ENCODE measurements at regions not wholly inside any gene's neighbourhood (a gene's known extent, or its start where the extent isn't known, plus 50 kb on each side); places are given as distances from the start of the nearest gene placed in this dataset.
"Not testable (repeated sequence)": the region's sequence is repeated elsewhere in the genome, so short reads cannot be mapped to it uniquely, and the experiment has no call there.

DNA sequence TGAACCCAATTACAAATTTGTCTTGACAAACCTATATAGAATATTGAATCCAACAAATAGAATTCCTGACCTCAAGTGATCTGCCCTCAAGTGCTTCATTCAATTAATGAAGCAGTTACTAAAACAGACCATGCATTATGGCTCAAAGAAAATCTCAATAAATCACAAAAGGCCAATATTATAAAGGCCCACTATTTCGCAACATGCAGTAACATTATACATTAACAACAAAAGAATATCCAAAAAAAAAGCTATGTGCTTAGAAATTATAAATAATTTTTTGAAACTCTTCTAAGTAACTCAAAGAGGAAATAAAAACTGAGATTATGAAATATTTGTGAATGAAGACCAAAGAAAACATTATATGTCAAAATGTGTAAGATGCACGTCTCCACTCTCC, 177.7 kb downstream of the ZNF674 start:
- no peak for DNase-seq (ENCODE audit: low read depth in 2 of 3, low spot score in 2 of 3)

DNA sequence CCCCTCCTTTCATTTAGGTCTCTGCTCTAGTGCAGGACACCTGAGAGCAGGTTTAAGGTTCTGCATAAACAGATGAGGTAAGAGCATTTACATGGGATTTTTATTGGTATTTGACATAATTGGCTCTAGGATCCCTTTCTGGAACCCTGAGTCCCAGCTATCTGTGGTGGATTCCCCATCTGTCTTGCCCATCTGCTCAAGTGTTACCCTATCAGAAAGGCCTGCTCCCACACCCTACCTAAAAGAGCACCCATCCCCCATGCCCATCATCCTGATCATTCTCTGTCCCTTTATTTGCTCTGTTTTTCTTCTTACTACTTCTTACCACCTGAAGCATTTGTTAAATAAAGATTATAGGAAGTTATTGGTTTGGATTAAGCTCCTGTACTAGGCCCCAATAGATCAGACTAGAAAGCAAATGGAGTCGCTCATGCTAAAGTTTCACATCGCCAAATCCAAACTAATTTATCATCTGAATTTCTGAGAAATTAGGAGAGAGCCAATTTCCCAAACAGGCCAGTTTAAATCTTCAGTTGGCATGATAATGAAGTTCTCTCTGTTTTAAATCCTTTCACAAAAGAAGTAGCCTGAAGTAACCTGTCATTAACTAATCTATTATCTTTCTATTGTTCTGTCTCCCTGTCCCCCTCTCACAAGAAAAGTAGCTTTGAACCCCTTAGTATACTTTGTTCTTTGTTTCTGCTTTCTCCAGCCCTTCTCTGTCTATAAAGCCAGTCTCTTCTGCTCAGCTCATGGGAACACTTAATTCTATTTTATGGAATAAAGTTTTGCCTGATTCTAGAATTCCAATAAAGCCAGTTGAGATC, 178.6 kb downstream of the ZNF674 start:
- no peak for DNase-seq (ENCODE audit: low read depth in 2 of 3, low spot score in 2 of 3)

DNA sequence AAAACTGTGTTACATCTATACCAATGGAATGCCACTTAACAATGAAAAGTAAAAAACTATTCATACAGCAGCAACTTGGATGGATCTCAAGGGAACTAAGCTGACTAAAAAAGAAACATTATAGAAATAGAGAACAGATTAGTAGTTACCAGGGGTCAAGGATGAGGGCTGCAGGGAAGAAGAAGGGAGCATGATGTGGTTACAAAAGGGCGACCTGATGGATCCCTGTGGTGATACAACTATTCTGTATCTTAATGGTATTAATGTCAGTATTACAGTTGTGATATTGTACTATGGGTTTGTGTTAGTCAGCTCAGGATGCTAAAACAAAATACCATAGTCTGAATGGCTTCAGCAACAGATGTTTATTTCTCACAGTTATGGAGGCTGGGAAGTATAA, 190.7 kb downstream of the ZNF674 start:
- no peak for DNase-seq (ENCODE audit: low read depth in 2 of 3, low spot score in 2 of 3)

DNA sequence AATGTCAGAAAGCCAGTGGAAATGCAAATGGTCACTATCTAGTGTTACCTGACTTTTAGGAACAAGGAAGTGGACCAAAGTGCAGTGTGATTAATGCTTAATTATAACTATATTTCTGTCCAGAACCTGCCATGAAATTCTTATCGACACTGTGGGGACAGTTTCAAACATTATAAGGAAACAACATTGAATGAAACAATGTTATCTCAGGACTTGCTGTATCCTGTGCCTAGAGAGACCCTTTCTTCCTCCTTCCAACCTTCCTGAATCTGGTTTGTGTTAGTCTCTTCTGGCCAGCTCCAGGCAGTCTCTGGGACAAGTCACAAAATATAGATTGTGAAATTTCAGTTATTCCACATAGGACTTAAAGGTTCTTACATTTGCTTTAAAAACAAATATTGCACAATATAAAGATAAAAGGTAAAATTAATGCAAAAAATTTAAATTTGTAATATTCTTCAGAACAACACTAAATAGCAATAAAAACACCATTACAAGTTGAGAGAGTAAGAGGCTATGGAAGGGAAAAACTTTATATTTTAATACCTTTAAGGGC, 203.4 kb downstream of the ZNF674 start:
- DNase-seq (ENCODE audit: low read depth in 2 of 3, low spot score in 2 of 3): no peak

DNA sequence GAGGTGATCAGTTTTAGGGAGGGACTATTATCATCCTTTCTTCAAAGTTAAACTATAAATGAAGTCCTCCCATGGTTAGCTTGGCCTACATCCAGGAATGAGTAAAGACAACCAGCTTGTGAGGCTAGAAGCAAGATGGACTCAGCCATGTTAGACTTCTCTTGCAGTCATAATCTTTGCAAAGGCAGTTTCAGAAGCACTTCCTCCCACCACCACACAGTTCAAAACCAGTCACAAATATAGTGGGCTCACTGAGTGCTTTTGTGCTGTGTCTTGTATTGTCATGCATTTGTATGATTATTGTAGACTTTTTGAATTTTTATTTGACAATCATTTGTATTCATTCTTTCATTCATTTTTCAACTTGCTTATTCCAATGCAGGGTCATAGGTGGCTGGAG, 204.5 kb downstream of the ZNF674 start:
- DNase-seq (ENCODE audit: low read depth in 2 of 3, low spot score in 2 of 3): no peak

DNA sequence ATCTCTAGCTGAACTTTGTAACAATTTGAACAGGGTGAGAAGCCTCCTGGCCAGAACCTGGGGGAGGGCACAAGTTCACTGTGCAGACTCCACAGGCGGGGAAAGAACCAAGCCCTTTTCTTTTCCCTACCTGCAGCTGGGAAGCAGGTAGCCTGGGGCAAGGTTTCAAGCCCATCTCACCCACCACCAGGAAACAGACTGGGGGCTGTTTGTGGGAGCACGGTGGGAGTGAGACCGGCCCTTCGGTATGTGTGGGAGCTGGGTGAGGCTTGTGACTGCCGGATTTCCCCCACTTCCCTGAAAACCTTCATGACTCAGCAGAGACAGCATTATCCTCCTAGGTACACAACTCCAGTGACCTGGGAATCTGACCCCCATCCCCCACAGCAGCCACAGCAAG, 211.7 kb downstream of the ZNF674 start:
- no peak for DNase-seq (ENCODE audit: low read depth in 2 of 3, low spot score in 2 of 3)

DNA sequence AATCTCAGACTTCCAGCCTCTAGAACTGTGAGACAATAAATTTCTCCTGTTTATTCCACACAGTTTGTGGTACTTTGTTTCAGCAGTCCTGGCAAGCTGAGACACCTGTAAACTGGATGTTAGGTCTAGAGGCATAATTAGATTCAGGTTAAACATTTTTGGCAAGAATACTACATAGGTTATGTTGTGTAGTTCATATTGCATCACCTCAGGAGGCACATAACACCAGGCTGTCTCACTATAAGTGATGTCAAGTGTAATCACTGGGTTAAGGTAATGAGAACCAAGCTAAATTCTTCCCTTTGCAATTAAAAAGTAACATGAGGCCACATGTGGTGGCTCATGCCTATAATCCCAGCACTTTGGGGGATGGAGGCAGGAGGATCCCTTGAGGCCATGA, 214.2 kb downstream of the ZNF674 start:
- DNase-seq (ENCODE audit: low read depth in 2 of 3, low spot score in 2 of 3): no peak

DNA sequence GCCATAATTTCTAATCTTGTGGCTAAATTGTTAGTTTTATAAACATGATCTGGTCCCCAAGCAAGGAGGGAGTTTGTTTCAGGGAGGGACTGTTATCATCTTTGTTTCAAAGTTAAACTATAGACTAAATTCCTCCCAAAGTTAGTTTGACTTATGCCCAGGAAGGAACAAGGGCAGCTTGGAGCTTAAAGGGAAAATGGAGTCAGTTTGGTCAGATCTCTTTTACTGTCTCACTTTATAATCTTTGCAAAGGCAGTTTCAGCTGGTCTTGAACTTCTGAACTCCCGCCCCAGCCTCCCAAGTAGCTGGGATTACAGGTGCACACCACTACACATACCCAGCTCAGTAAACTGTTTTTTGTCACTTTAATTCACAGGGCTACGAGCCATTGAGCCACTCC, 214.7 kb downstream of the ZNF674 start:
- no peak for DNase-seq (ENCODE audit: low read depth in 2 of 3, low spot score in 2 of 3)

DNA sequence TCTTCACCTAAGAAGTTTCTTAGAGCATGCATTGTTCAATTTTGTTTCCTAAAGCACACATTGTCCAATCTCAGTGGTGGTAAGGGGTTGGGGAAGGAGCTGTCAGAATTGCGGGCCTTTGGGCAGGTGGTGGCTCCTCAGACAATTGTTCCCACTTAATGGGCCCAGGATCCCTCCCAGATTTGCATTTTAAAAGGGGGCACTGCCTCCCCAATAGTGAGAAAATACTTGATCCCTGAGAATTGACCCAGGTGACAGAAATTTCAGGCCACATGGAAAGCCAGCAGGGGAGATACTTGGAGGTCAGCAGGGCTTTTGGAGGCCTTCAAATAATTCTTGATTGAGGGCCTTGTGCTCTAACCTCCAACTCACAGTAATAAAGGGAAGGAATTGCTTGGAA, 217.1 kb downstream of the ZNF674 start:
- no peak for DNase-seq (ENCODE audit: low read depth in 2 of 3, low spot score in 2 of 3)

DNA sequence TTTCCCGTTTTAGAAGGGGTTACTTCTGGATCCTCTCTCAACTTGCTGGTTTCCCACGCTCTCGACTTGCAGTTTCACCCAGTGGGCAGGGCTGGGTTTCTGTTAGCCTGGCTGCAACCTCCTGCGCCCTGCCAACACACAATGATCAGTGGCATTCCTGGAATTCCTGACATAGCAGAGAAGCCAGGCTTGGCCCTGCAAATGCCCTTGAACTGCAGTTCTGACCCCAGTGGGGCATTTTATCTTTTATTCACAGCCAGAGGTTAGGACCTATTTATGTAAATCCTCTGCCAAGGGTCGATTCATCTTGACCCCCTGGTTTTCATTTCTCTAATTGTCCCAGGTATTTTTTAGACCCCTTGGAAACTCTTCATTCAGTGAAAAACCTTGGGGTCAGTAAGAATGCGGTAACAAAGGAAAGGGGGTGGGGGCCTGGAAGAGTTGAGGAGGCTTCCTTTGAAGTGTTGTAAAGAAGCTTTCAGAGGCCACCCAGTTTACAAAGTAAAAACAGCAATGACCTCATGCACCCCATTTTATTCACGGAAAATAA, 217.6 kb downstream of the ZNF674 start:
- no peak for DNase-seq (ENCODE audit: low read depth in 2 of 3, low spot score in 2 of 3)

DNA sequence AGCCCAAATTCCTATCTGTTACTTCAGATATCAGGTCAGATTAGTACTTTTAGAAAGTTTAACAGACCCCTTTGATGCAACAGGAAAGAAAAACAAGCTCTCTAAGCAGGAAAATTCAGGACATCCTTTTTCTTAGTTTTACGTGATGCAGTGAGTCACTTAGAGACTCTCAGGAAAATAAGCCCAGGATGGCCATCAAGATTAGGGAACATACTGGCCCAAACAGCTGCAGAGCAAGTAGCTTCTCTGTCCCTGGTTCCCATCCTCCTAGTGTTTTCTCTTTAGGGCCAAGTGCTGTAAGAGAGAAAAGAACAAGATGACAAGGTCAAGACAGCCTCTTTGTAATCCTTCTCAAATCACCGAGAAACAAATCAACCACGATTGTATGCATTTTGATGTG, 219.1 kb downstream of the ZNF674 start:
- no peak for DNase-seq (ENCODE audit: low read depth in 2 of 3, low spot score in 2 of 3)

DNA sequence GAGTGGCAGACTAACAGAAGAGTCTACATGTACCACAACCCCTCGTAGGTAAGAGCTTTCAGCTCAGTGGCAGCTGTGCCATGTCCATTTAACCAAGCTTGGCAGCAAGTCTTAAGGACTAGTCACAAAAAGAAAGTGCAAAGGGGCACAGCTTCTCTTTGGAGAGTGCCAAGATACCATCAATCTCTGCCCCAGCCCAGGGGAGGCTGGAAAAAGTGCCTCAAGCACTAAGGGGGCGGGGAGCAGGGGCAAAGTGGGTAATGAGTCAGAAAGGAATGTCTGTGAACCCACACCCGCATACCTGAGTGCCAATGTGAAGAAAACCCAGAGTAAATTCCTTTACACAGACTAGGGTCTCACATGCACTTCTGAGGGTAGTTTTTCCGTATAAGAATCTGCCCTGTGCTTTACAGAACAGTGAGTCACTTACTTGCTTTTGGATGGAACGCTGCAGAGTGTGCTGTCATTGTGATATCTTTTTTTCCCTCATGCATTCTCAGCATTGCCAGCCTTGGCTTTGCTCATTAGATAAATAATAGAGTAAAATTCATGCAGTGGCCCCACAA, 219.8 kb downstream of the ZNF674 start:
- DNase-seq (ENCODE audit: low read depth in 2 of 3, low spot score in 2 of 3): peak in 2 of 3 experiments; percentile 7 to 23

DNA sequence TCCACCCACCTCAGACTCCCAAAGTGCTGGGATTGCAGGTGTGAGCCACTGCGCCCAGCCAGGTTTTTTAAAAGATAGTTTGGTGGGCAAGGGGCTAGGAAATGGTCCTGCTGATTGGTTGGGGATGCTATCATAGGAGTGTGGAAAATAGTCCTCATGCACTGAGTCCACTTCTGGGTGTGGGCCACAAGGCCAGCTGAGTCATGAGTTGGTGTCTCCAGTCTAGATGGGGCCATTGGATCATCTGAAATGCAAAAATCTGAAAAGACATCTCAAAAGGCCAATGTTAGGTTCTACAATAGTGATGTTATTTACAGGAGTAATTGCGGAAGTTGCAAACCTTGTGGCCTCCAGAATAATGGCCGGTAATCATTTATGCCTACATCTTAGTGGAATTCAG, 221.1 kb downstream of the ZNF674 start:
- no peak for DNase-seq (ENCODE audit: low read depth in 2 of 3, low spot score in 2 of 3)

DNA sequence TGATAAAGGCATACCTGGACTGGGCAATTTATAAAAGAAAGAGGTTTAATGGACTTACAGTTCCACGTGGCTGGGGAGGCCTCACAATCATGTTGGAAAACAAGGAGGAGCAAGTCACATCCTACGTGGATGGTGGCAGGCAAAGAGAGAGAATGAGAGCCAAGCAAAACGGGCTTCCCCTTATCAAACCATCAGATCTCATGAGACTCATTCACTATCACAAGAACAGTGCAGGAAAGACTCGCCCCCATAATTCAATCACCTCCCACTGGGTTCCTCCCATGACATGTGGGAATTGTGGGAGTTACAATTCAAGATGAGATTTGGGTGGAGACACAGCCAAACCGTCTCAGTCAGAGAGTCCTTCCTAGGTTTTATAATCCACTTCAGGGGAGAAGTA, 222.3 kb downstream of the ZNF674 start:
- DNase-seq (ENCODE audit: low read depth in 2 of 3, low spot score in 2 of 3): not testable (repeated sequence)

DNA sequence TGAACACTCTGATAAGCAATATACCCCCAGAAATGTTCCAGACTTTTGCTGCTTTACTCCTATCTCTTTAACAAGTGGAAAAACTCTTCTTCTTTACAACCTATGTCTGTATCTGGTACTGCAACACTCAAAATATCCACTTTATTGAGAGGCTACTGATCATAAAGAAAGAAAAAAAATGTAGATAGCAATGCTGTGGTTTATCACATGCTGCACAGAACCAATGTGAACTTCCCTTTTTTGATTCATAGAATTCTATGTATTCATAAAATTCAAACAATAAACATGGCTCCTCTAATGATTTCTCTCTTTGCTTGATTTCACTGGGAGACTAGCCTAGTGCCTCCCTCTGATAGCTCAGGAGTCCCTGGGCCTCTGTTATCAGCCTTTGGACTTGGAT, 223.5 kb downstream of the ZNF674 start:
- no peak for DNase-seq (ENCODE audit: low read depth in 2 of 3, low spot score in 2 of 3)

DNA sequence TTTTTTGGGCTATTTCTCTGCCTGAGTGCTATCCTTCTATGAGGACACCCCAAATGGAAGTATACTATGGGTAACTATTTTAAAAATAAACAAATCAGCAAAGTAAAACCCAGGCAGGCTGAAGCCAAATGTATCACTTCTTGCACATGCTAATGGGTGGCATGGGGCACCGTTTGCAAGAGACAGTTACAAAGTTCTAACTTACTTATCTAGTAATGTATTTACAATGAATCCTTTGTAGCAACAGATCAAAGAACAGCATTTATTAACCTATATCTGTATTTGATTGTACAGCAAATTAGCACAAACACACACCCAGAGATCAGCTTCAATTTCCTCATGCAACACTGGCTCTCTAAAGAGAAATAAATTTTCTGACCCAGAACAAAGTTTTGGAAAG, 225.5 kb downstream of the ZNF674 start:
- DNase-seq (ENCODE audit: low read depth in 2 of 3, low spot score in 2 of 3): no peak

DNA sequence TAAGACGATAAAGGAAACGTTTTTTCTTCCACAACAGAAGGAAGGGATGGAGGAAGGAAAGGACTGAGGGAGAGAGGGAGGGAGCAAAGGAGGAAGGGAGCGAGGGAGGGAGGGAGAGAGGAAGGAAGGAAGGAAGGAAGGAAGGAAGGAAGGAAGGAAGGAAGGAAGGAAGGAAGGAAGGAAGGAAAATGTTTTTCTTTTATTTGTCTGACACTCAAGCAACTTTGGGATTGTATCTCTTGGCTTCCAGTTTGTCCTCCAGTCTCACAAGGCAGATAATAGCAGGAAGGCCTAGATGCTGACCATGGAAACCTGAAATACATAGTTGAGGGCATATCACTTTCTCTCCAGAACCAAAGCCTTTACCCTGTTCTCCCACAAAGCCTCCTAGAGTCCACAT, 226.7 kb downstream of the ZNF674 start:
- no peak for DNase-seq (ENCODE audit: low read depth in 2 of 3, low spot score in 2 of 3)

DNA sequence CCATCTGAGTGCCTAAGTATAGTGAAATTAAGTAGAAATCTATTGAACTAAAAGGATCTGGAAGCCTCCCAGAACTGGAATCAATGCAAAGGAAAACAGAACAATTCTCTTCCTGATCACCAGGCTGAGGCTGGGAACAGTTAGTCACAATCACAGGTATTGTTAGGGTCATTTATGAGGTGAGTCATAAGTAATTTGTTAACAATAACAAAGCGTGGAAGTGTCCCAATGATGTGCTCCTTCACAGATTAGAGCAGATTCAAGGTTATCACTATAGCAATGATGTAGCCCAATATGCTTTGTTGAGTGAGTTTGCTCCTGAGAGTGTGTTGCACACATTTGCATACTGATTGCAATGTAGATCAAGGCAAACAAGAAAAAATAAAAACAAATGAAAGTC, 228.1 kb downstream of the ZNF674 start:
- no peak for DNase-seq (ENCODE audit: low read depth in 2 of 3, low spot score in 2 of 3)

DNA sequence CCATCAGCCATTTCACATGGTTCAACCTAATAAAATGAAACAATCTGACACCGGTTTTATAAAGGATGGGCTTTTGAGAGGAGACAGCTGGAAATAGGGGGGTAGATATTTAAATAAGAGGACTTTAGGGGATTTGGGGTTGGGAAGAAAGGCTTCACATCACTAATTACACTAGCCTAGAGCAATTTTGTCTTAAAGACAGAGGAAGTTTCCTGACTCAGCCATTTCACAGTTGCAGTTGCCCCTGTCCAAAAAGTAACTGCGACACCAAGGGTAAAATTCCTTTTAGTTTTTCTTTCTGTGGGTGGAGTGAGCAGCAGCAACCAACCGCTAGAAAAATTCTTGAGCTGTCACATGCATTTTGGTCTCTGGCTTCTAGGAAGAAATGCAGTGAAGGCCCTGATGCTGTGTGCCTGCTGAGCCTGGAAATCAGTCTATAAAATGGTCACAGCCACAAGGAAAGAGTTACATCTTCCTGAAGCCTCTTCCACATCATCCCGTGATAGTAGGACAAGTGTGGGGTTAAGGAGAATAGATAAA, 233.6 kb downstream of the ZNF674 start:
- no peak for DNase-seq (ENCODE audit: low read depth in 2 of 3, low spot score in 2 of 3)

DNA sequence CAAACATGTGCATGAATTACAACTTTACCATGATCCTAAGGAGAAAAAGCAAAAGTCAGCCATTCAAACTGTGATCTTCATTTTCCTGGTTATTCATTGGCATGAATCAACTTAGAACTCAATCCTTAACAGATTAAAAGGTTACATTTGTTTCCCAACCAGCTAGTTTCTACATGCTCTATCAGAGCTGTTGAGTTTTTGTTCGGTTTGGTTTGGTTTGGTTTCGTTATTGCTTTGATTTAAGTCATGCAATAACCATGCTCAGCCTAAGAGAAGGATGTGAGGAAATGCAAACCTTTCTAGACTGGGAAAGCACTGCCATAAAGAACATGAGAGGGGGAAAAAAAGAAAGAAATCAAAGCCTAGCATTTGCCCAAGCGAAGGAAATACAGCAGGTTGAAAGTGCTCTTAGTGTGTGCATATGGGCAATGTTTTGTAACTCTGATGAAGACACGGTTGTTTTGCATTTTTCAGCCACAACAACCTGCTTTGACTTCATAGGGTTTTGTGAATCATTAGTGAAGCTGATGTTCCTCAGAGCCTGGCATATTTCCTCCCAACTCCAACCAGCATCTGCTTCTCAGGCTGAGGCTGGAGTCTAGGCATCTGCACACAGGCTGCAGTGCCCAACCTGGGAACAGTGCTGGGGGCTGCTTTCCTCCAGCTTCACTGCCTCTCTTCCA, 234.3 kb downstream of the ZNF674 start:
- no peak for DNase-seq (ENCODE audit: low read depth in 2 of 3, low spot score in 2 of 3)

DNA sequence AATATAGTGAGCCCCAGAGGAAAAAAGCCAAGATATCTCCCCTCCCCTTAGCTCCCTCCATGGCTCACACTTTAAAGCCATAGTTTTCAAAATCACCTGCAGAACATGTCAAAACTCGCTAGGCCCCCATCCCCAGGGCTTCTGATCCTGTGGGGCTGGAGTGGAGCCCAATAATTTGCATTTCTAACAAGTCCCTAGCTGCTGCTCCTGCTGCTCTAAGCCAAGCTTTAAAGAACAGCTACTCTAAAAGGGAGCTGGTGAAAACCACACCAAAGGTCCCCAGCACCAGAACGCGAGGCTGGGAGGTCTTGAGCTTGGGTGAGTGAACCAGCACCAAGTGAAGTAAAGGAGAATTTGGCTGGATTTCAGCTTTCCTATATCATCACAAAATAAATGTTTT, 237.1 kb downstream of the ZNF674 start:
- DNase-seq (ENCODE audit: low read depth in 2 of 3, low spot score in 2 of 3): no peak

DNA sequence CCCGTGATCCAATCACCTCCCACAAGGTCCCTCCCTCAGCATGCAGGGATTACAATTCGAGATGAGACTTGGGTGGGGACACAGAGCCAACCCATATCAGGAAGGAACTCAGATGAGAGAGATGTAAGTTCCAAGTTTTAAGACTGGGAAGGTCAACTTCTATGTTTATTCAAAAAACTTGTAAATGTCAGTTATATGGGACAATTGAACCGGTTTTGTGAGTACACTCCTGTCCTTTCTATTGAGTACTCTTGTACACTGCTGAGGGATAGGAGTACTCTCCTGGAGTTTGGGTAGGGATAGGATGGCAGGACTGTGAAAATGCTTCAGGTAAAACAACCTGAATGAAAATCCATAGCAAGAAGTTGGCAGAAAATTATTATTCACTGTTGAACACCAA, 239.1 kb downstream of the ZNF674 start:
- DNase-seq (ENCODE audit: low read depth in 2 of 3, low spot score in 2 of 3): no peak

All from activated CD8-positive, alpha-beta memory T cell treated with anti-CD3 and anti-CD28 coated beads for 48 hours (primary cell).